CD4-positive, alpha-beta T cell (primary cell): ENCODE measurements at regions not wholly inside any gene's neighbourhood (a gene's known extent, or its start where the extent isn't known, plus 50 kb on each side); places are given as distances from the start of the nearest gene placed in this dataset.

Experiments
- ATAC-seq: fragments of 200-7000 bp; cut with Tn5 transposase; one replicate; pipeline ENCODE4 v1.10.0; 2022; ENCODE audit warnings: mild to moderate bottlenecking; ENCODE audit not compliant: poor library complexity
- CTCF ChIA-PET: fragments of 350-600 bp; sonication (Branson Sonifier 250); formaldehyde crosslinking; loops from one replicate; lab custom pipeline; 2021; ENCODE audit warnings: antibody characterized with exemption, inconsistent platforms; lab: Charles Lee
- POLR2A ChIA-PET: fragments of 350-600 bp; sonication (Branson Sonifier 250); formaldehyde crosslinking; loops from one replicate; lab custom pipeline; 2021; ENCODE audit warnings: antibody characterized with exemption, inconsistent platforms; lab: Charles Lee
- DNase-seq, 14 experiments: peaks; one replicate each; pipeline ENCODE4 v3.0.0-alpha.2; 2013 to 2020; ENCODE audit warnings: mixed read lengths in 2 of 14
- H3K27ac ChIP-seq, 2 donors: one replicate each; pipeline versions ENCODE4 v1.5.1 to v1.7.0; 2013; ENCODE audit warnings: low read length in 2 of 2, low read depth in 1 of 2, mild to moderate bottlenecking in 1 of 2
- H3K27me3 ChIP-seq, 2 experiments: 1 replicate in 1 of 2; 2 replicates in 1 of 2; pipeline versions ENCODE4 v1.6.1 to v1.7.0; 2013; ENCODE audit warnings: low read length in 2 of 2, control low read depth in 1 of 2, mild to moderate bottlenecking in 1 of 2, moderate library complexity in 1 of 2; ENCODE audit not compliant: insufficient read depth in 2 of 2, control insufficient read depth in 1 of 2
- H3K36me3 ChIP-seq: one replicate; pipeline ENCODE4 v1.6.1; 2013; ENCODE audit warnings: low read length, control low read depth; ENCODE audit not compliant: insufficient read depth
- H3K4me1 ChIP-seq: one replicate; pipeline ENCODE4 v1.6.1; 2013; ENCODE audit warnings: low read length, control low read depth; ENCODE audit not compliant: insufficient read depth
- H3K4me3 ChIP-seq: one replicate; pipeline ENCODE4 v1.5.1; 2013; ENCODE audit warnings: mild to moderate bottlenecking, low read length, moderate library complexity
- H3K9me3 ChIP-seq, 2 experiments: 1 replicate in 1 of 2; 2 replicates in 1 of 2; pipeline versions ENCODE4 v1.6.1 to v1.7.0; 2013; ENCODE audit warnings: low read length in 2 of 2, mild to moderate bottlenecking in 2 of 2, control low read depth in 1 of 2, moderate library complexity in 1 of 2; ENCODE audit not compliant: control insufficient read depth in 1 of 2, insufficient read depth in 1 of 2
- H3K27ac Mint-ChIP-seq: one replicate; pipeline ENCODE4 v1.8.0; 2020; ENCODE audit warnings: mixed read lengths
- H3K27me3 Mint-ChIP-seq: one replicate; pipeline ENCODE4 v1.8.0; 2021; ENCODE audit warnings: mixed read lengths
- H3K36me3 Mint-ChIP-seq: one replicate; pipeline ENCODE4 v1.8.0; 2021; ENCODE audit warnings: low read depth, mixed read lengths
- H3K4me1 Mint-ChIP-seq: one replicate; pipeline ENCODE4 v1.8.0; 2021; ENCODE audit warnings: low read depth, mixed read lengths
- H3K4me3 Mint-ChIP-seq: one replicate; pipeline ENCODE4 v1.8.0; 2020; ENCODE audit warnings: mild to moderate bottlenecking, mixed read lengths
- H3K9me3 Mint-ChIP-seq: one replicate; pipeline ENCODE4 v1.8.0; 2020; ENCODE audit warnings: mixed read lengths
- intact Hi-C, 2 experiments: fragments of 100-400 bp; cut with DNase I in 1 of 2; cut with micrococcal nuclease in 1 of 2; formaldehyde crosslinking; loops; one replicate each; pipeline versions ENCODE4 v1.15.1 to v1.9.0; 2023 to 2025; cut with DNase I, micrococcal nuclease
- TF ChIP-seq, protein P1 (sequence below): fragments of 200-600 bp; IDR thresholded peaks from one replicate; pipeline ENCODE4 v1.8.0; 2022; ENCODE audit warnings: antibody characterized with exemption, mild to moderate bottlenecking

- H3K4me3 Mint-ChIP-seq = no peak overlapping the region
- TF ChIP-seq, protein P1, sequence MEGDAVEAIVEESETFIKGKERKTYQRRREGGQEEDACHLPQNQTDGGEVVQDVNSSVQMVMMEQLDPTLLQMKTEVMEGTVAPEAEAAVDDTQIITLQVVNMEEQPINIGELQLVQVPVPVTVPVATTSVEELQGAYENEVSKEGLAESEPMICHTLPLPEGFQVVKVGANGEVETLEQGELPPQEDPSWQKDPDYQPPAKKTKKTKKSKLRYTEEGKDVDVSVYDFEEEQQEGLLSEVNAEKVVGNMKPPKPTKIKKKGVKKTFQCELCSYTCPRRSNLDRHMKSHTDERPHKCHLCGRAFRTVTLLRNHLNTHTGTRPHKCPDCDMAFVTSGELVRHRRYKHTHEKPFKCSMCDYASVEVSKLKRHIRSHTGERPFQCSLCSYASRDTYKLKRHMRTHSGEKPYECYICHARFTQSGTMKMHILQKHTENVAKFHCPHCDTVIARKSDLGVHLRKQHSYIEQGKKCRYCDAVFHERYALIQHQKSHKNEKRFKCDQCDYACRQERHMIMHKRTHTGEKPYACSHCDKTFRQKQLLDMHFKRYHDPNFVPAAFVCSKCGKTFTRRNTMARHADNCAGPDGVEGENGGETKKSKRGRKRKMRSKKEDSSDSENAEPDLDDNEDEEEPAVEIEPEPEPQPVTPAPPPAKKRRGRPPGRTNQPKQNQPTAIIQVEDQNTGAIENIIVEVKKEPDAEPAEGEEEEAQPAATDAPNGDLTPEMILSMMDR = no peak
- ChIA-PET POLR2A (no interaction called here), CTCF (no interaction called here)
- Histone ChIP-seq H3K9me3 (peaks cover 0 to 5% of the 10 kb centered on the region in 2 experiments), H3K4me1 (no peaks in the 10 kb centered on the region), H3K4me3 (no peak overlapping the region), H3K36me3 (no peaks in the 10 kb centered on the region), H3K27me3 (no peaks in the 10 kb centered on the region), H3K27ac (no peak overlapping the region)
- no peaks in the 10 kb centered on the region for H3K27me3 Mint-ChIP-seq
- H3K9me3 Mint-ChIP-seq = no peaks in the 10 kb centered on the region
- no peak for DNase-seq
- H3K4me1 Mint-ChIP-seq = no peaks in the 10 kb centered on the region
- ATAC-seq = no peak
- no peaks in the 10 kb centered on the region for H3K36me3 Mint-ChIP-seq
- intact Hi-C loops = no loop called here
- no peak overlapping the region for H3K27ac Mint-ChIP-seq
These were observed 595.6 kb downstream of the LTN1 start for GRCh38 chr21:28397040-28397439.

DNA sequence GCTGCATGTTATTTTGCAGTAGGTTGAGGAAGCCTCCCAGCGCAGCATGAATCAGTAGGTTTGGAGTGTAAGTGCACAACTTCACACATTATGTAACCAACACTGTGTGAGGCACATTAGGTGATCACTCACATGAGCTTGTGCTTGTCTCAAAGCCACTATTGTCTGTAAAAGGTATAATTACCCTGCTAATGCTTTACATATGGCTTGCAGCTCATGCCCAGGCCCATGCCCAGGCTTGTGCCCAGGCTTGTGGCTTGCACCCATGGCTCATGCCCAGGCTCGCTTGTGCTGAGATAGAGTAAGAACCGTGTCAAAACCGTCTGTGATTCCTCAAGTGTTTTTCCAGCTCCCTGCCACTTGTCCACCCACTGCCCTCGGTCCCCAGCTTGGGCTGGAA, 596.3 kb downstream of the LTN1 start:
- no peak for ATAC-seq
- ChIA-PET POLR2A (no interaction called here), CTCF (no interaction called here)
- Histone ChIP-seq H3K27ac (no peak overlapping the region), H3K9me3 (peaks cover 0 to 5% of the 10 kb centered on the region in 2 experiments), H3K4me1 (no peaks in the 10 kb centered on the region), H3K36me3 (no peaks in the 10 kb centered on the region), H3K4me3 (no peak overlapping the region), H3K27me3 (no peaks in the 10 kb centered on the region)
- H3K27me3 Mint-ChIP-seq = no peaks in the 10 kb centered on the region
- H3K9me3 Mint-ChIP-seq = no peaks in the 10 kb centered on the region
- no peak for DNase-seq
- no peaks in the 10 kb centered on the region for H3K36me3 Mint-ChIP-seq
- H3K27ac Mint-ChIP-seq = no peak overlapping the region
- TF ChIP-seq, protein P1 = no peak
- H3K4me3 Mint-ChIP-seq = no peak overlapping the region
- intact Hi-C loops = no loop called here
- no peaks in the 10 kb centered on the region for H3K4me1 Mint-ChIP-seq

- ATAC-seq (no peak), DNase-seq (no peak)
- H3K4me1 Mint-ChIP-seq = no peaks in the 10 kb centered on the region
- H3K4me3 Mint-ChIP-seq = no peak overlapping the region
- no peak overlapping the region for H3K27ac Mint-ChIP-seq
- H3K9me3 ChIP-seq = peaks cover 0 to 5% of the 10 kb centered on the region in 2 experiments
- no peaks in the 10 kb centered on the region for H3K9me3 Mint-ChIP-seq
- intact Hi-C loops = no loop called here
- ChIA-PET CTCF (no interaction called here), POLR2A (no interaction called here)
- H3K27ac ChIP-seq = no peak overlapping the region
- TF ChIP-seq, protein P1 = no peak
- no peaks in the 10 kb centered on the region for H3K27me3 ChIP-seq
- H3K36me3 ChIP-seq = no peaks in the 10 kb centered on the region
- H3K4me1 ChIP-seq = no peaks in the 10 kb centered on the region
- no peaks in the 10 kb centered on the region for H3K36me3 Mint-ChIP-seq
- H3K4me3 ChIP-seq = no peak overlapping the region
- H3K27me3 Mint-ChIP-seq = no peaks in the 10 kb centered on the region
These were observed 599.4 kb downstream of the LTN1 start for GRCh38 chr21:28393279-28393678.
